ENCODE measurements at regions not wholly inside any gene's neighbourhood (a gene's known extent, or its start where the extent isn't known, plus 50 kb on each side); places are given as distances from the start of the nearest gene placed in this dataset.

DNA sequence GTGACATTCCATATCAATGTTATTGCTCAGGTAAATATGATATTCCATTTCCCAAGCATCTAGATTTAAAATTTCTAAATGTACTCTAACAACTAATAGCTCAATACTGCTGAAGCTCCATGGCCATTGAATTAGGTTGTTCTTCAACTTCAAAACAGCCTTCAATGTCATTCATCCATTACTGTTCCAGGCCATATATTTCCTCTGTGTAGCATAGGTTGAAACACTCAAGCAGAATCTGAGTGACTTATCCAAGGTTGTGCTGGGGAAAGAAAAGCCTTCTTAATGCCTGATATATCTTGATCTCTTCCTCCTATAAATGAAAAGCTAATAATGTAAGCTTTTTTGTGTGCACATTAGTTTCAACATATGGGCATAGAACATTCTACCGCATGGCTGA, 142.1 kb upstream of the ARL4C start:
- no peak for ATAC-seq
- no peaks in the 10 kb centered on the region for H3K9me3 ChIP-seq
- H3K36me3 ChIP-seq = no peaks in the 10 kb centered on the region
- WGBS, 2 donors = 98 to 100% methylated on average over 1 of the region's 1 CpG
- DNase-seq = no peak
- no peak overlapping the region for H3K4me3 ChIP-seq
- intact Hi-C loops (cut with DNase I) = no loop called here
- no peak for FAIRE-seq
- TF ChIP-seq, protein P1, sequence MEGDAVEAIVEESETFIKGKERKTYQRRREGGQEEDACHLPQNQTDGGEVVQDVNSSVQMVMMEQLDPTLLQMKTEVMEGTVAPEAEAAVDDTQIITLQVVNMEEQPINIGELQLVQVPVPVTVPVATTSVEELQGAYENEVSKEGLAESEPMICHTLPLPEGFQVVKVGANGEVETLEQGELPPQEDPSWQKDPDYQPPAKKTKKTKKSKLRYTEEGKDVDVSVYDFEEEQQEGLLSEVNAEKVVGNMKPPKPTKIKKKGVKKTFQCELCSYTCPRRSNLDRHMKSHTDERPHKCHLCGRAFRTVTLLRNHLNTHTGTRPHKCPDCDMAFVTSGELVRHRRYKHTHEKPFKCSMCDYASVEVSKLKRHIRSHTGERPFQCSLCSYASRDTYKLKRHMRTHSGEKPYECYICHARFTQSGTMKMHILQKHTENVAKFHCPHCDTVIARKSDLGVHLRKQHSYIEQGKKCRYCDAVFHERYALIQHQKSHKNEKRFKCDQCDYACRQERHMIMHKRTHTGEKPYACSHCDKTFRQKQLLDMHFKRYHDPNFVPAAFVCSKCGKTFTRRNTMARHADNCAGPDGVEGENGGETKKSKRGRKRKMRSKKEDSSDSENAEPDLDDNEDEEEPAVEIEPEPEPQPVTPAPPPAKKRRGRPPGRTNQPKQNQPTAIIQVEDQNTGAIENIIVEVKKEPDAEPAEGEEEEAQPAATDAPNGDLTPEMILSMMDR (IDR thresholded peaks at IDR 0.05) = no peak
- H3K4me1 ChIP-seq = no peaks in the 10 kb centered on the region
- no peaks in the 10 kb centered on the region for H3K27me3 ChIP-seq
- no peak overlapping the region for H3K27ac ChIP-seq

DNA sequence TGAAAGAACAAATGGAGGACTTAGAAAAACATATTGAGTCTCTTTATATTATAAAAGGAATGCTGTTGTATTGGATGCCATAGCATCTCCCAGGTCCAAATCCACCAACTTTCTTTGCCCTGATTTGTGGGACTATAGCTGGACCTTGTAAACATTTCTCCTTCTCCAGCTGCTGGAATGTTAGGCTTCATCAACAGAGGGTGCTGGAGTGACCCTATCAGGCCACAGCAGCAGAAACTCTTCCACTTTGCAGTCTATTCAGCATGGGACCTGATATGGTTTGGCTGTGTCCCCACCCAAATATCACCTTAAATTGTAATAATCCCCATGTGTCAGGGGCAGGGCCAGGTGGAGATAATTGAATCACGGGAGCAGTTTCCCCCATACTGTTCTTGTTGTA, 138.4 kb upstream of the ARL4C start:
- Histone ChIP-seq H3K9me3 (no peaks in the 10 kb centered on the region), H3K27ac (no peak overlapping the region), H3K27me3 (no peaks in the 10 kb centered on the region), H3K36me3 (no peaks in the 10 kb centered on the region), H3K4me1 (no peaks in the 10 kb centered on the region), H3K4me3 (no peak overlapping the region)
- WGBS, 2 donors = 61 to 87% methylated on average over 1 of the region's 1 CpG
- no peak for DNase-seq
- no peak for FAIRE-seq
- TF ChIP-seq, protein P1 (IDR thresholded peaks at IDR 0.05) = no peak
- peak in 1 of 4 donors; percentile 42 for ATAC-seq
- intact Hi-C loops (cut with DNase I) = no loop called here

DNA sequence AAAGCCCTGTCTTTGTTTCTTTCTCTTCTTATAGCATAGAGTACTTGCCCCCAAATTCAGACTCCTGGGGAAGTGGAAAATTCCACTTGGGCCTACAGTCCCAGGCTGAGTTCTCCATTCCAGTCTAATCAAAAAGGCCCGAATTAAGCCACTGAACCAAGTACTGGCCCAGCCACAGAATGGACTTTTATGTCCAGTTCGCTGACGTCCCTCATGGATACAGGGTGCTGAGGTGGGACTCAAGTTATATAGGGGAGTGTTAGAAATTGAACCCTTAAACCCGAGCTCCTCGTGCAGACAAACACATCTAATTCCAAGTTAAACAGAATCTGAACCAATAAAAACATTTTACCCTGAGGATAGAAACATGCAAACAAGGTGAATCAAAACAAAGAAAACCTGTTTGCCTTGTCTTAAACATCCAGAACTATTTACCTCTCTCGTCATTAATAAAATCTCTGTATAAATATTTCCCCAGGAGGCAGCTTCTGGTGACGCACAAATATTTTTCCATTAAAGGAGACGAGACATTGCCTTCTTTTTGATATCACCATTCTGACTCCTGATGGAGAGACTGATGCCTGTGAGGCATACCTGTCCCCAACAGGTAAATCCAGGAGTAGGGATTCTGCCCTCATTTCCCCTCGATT, 136.8 kb upstream of the ARL4C start:
- Histone ChIP-seq H3K27ac (no peak overlapping the region), H3K9me3 (no peaks in the 10 kb centered on the region), H3K4me1 (no peaks in the 10 kb centered on the region), H3K4me3 (no peak overlapping the region), H3K27me3 (no peaks in the 10 kb centered on the region), H3K36me3 (no peaks in the 10 kb centered on the region)
- FAIRE-seq (no peak), DNase-seq (no peak), ATAC-seq (no peak)
- TF ChIP-seq, protein P1 (IDR thresholded peaks at IDR 0.05) = no peak
- intact Hi-C loops (cut with DNase I) = no loop called here
- WGBS, 2 donors = 66 to 71% methylated on average over 9 of the region's 9 CpGs

DNA sequence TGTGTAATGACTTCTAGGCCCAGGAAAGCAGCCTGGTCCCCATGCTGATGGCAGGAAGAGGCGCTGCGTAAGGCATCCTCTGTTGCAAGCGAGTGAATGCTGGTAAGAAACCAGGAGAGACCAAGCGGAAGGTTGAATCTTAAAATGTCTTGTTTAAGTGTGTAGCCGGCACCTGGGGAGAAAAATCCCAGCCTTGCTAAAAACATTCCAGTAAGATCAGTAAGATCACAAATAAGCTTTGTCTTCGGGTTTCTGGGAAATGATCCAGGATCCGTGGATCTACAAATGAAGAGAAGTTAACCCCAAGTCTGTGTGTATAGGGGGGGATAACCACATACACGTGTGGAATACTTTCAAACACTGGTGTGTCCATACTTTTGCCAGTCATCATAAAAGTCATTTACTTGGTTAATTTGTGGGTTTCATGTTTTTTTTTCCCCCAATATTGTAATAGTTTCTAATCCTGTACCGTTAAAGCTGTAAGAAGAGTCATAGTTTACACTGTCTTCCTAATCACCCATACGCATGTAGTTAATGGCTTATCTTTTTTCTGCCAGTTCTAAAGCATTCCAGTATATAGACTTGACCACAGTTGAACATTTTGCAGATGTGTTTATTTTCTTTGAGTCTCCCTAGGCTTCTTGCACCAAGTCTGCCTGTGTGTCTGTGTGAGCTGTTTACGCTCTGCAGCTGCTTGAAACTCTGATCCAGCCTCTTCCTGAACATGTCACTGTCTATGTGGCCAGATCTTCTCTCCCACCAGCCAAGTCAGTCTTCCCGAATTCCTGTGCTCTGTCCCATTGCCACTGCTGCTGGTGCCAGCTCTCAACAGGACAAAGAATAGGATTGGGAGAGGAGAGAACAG, 135.9 kb upstream of the ARL4C start:
- FAIRE-seq (no peak), ATAC-seq (peak in 1 of 4 donors; percentile 32)
- H3K27ac ChIP-seq = no peak overlapping the region

More for the DNA sequence above, 135.9 kb upstream of the ARL4C start:
- Histone ChIP-seq H3K4me1 (no peaks in the 10 kb centered on the region), H3K27me3 (no peaks in the 10 kb centered on the region), H3K9me3 (no peaks in the 10 kb centered on the region), H3K36me3 (no peaks in the 10 kb centered on the region), H3K4me3 (no peak overlapping the region)
- intact Hi-C loops (cut with DNase I) = no loop called here
- TF ChIP-seq, protein P1 (IDR thresholded peaks at IDR 0.05) = no peak
- DNase-seq = no peak
- 69 to 70% methylated on average over 12 of the region's 12 CpGs for WGBS, 2 donors

Measured in pancreas (tissue), 10 donors.